ENCODE measurements at regions not wholly inside any gene's neighbourhood (a gene's known extent, or its start where the extent isn't known, plus 50 kb on each side); places are given as distances from the start of the nearest gene placed in this dataset.

- no peak for TF ChIP-seq CTCF (IDR thresholded peaks at IDR 0.05)
- no peak overlapping the region for H3K27ac ChIP-seq
- no peak overlapping the region for H3K4me3 ChIP-seq
- no peak for DNase-seq (ENCODE audit: low spot score)
These were observed 64.5 kb upstream of the ZMIZ1 start for GRCh38 chr10:79004311-79004710.

- H3K4me3 ChIP-seq = no peak overlapping the region
- H3K27ac ChIP-seq = no peak overlapping the region
- TF ChIP-seq CTCF (IDR thresholded peaks at IDR 0.05) = no peak
- DNase-seq (ENCODE audit: low spot score) = no peak
These were observed 63.5 kb upstream of the ZMIZ1 start for GRCh38 chr10:79005126-79005810.

- no peak for DNase-seq (ENCODE audit: low spot score)
- TF ChIP-seq CTCF (IDR thresholded peaks at IDR 0.05) = no peak
- no peak overlapping the region for H3K27ac ChIP-seq
These were observed 61.7 kb upstream of the ZMIZ1 start for GRCh38 chr10:79007018-79007417.

GRCh38 chr10:79007421-79008319 lies 61.1 kb upstream of the ZMIZ1 start:
- H3K27ac ChIP-seq = no peak overlapping the region

More at GRCh38 chr10:79007018-79007417, 61.7 kb upstream of the ZMIZ1 start:
- H3K4me3 ChIP-seq = no peak overlapping the region

GRCh38 chr10:79009145-79009544 lies 59.6 kb upstream of the ZMIZ1 start:
- DNase-seq (ENCODE audit: low spot score) = no peak
- Histone ChIP-seq H3K27ac (no peak overlapping the region), H3K4me3 (no peak overlapping the region)
- no peak for TF ChIP-seq CTCF (IDR thresholded peaks at IDR 0.05)

More at GRCh38 chr10:79007421-79008319, 61.1 kb upstream of the ZMIZ1 start:
- no peak for DNase-seq (ENCODE audit: low spot score)
- H3K4me3 ChIP-seq = no peak overlapping the region
- no peak for TF ChIP-seq CTCF (IDR thresholded peaks at IDR 0.05)

GRCh38 chr10:79012567-79012966 lies 56.2 kb upstream of the ZMIZ1 start:
- Histone ChIP-seq H3K27ac (no peak overlapping the region), H3K4me3 (no peak overlapping the region)
- TF ChIP-seq CTCF (IDR thresholded peaks at IDR 0.05) = no peak
- no peak for DNase-seq (ENCODE audit: low spot score)

Measured in coronary artery (tissue), 2 donors.